LHCN-M2 (cell line): ENCODE measurements at regions not wholly inside any gene's neighbourhood (a gene's known extent, or its start where the extent isn't known, plus 50 kb on each side); places are given as distances from the start of the nearest gene placed in this dataset.
"Not testable (repeated sequence)": the region's sequence is repeated elsewhere in the genome, so short reads cannot be mapped to it uniquely, and the experiment has no call there.

Experiments
- DNase-seq: peaks from one replicate; pipeline ENCODE4 v3.0.0-alpha.2; 2012; ENCODE audit warnings: low read depth

DNA sequence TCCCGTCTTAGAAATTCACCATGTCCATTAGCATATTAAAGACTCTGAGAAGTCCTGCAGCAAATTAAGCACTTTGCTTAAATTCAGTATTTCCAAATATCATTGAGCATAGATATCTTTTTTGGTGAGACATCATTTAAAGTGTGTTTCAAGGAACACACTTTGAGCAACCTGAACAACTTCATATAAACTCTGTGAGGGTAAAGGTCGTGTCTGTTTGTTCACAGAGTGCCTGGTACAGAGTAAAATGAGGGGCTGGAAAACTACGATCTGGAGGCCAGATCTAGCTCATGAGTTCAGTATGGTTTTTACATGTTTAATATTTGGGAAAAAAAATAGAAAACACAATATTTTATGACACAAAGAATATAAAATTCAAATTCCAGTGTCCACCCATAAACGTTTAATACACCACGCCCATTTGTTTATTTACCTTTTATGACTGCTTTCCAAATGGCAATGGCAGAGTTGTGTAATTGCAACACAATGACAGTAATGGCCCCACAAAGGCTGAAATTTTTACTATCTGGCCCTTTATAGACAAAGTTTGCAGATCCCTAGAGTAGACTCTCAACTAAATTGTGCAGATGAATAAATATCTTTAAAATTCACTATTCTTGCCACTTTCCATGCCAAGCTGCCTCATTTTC lies 67.4 kb downstream of the SNTN start:
- no peak for DNase-seq

DNA sequence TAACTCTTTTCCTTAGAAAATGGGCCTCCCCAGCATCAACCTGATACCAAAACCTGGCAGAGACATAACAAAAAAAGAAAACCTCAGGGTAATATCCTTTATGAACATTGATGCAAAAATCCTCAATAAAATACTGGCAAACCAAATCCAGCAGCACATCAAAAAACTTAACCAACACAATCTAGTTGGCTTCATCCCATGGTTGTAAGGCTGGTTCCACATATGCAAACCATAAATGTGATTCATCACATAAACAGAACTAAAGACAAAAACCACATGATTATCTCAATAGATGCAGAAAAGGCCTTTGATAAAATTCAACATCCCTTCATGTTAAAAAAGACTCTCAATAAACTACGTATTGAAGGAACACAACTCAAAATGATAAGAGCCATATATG lies 68.5 kb downstream of the SNTN start:
- peak; percentile 15 for DNase-seq

GRCh38 chr3:63724987-63725386 lies 72.5 kb downstream of the SNTN start:
- peak; percentile 74 for DNase-seq

- DNase-seq = no peak
Measured at GRCh38 chr3:63726656-63727055, 74.2 kb downstream of the SNTN start.

DNA sequence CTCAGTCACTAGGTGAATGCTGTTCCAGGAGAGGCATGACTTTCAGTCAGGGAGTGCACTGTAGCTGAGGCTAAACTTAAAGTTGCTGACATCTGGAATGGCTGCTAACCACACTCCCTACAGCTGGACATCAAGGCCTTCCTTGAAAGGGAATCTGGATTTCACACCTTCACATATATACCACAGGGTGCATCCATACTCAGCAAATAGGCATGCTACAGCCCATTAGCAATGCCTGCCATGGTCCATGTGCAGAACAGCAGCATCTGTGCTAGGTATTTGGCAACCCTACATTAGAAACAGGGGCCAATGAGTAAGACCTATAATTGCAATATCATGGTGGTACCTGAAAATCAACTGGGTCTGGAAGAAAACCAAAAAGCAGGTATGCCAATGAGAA lies 74.8 kb downstream of the SNTN start:
- DNase-seq = no peak

DNA sequence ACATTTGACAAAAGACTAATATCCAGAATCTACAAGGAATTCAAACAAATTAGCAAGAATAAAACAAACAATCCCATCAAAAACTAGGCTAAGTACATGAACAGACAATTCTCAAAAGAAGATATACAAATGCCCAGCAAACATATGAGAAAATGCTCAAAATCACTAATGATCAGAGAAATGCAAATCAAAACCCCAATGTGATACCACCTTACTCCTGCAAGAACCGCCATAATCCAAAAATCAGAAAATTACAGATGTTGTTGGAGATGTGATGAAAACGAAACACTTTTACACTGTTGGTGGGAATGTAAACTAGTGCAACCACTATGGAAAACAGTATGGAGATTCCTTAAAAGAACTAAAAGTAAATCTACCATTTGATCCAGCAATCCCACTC lies 79.4 kb downstream of the SNTN start:
- no peak for DNase-seq

GRCh38 chr3:63733278-63733677 lies 80.8 kb downstream of the SNTN start:
- not testable (repeated sequence) for DNase-seq

DNA sequence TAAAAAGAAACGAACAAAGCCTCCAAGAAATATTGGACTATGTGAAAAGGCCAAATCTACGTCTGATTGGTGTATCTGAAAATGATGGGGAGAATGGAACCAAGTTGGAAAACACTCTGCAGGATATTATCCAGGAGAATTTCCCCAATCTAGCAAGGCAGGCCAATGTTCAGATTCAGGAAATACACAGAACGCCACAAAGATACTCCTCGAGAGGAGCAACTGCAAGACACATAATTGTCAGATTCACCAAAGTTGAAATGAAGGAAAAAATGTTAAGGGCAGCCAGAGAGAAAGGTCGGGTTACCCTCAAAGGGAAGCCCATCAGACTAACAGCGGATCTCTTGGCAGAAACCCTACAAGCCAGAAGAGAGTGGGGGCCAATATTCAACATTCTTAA lies 82.2 kb downstream of the SNTN start:
- not testable (repeated sequence) for DNase-seq

GRCh38 chr3:63736757-63737156 lies 82.3 kb upstream of the C3orf49 start:
- not testable (repeated sequence) for DNase-seq

DNA sequence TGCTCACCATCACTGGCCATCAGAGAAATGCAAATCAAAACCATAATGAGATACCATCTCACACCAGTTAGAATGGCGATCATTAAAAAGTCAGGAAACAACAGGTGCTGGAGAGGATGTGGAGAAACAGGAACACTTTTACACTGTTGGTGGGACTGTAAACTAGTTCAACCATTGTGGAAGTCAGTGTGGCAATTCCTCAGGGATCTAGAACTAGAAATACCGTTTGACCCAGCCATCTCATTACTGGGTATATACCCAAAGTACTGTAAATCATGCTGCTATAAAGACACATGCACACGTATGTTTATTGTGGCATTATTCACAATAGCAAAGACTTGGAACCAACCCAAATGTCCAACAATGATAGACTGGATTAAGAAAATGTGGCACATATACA lies 80.5 kb upstream of the C3orf49 start:
- not testable (repeated sequence) for DNase-seq

GRCh38 chr3:63739474-63739873 lies 79.6 kb upstream of the C3orf49 start:
- no peak for DNase-seq

GRCh38 chr3:63740116-63740515 lies 79.0 kb upstream of the C3orf49 start:
- no peak for DNase-seq

DNA sequence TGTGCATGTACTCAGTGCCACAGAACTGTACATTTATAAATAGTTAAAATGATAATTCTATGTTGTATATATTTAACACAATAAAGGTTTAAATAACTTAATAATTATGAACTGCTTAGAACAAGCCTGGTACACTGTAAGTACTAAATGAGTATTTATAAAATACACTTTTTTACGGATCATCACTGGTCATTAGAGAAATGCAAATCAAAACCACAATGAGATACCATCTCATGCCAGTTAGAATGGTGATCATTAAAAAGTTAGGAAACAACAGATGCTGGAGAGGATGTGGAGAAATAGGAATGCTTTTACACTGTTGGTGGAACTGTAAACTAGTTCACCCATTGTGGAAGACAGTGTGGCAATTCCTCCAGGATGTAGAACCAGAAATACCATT lies 74.4 kb upstream of the C3orf49 start:
- DNase-seq = not testable (repeated sequence)

DNA sequence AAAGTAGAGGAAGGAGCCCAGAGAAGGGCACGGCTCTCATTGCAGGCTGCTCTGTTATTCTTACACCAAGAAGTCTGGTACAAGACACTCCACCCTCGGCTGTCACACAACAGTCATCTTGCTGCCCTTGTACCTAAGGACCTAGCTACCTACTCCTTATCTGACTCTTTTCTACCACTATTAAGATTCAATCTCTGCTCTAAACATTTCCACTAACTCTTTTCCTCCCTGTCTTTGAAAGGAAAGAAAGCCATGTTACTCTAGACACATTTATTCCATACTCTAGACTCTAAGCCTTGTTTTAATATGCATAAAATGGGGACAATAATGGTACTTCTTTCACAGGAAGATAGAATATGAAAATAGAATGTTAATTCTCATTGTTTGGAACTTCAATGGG lies 73.3 kb upstream of the C3orf49 start:
- no peak for DNase-seq

DNA sequence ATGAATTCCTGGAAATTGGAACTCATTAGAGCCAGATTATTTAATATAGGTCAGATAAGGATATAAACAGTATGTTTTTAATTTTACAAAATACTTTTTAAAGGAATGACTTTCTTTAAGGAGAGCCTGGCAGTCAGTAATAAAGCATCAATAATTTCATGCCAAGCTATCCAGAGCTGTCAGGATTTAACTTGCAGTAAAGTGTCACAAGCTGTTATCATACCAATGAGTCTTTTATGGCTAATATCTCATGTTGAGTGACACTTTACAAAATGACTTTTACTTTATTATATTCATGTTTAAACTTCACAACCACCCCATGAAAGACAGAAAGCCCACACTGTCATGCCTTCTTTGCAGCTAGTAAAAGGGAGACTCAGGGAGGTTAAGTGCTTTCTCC lies 72.9 kb upstream of the C3orf49 start:
- DNase-seq = no peak

- DNase-seq = no peak
Measured at GRCh38 chr3:63751459-63751858, 67.6 kb upstream of the C3orf49 start.

DNA sequence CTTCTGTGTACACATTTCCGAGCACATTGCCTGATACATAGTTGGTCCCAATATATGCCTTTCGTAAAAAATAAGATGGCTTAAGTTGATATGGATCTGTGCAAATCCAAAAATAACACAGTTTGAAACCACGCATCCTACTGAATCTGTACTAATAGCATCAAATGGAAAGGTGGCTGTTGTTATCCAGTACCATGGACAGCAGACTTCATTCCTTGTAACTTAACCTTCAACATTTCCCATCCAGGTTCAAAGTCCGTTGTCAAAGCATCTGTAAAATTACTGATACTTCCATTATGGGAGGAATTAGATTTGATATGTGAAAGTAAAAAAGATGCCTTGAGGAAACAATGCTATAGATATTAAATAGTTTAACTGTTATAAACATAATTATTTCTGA lies 65.5 kb upstream of the C3orf49 start:
- peak; percentile 19 for DNase-seq

DNA sequence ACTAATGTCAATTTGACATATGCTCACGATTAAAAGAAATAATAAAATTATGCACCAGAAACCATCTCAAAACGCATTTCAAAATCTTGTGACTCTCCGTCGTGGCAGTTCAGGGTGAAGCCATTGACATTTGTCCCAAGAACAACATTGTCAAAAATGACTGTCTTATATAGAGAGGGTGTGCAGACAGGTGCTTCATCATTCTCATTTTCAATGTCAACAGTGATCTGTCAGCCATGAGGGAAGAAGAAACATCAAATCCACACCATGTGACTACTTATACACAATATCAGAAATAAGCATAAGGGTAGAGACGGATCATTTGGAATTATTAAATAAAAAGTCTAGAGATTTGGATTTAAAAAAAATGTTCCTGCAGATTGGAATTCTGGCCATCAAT lies 65.1 kb upstream of the C3orf49 start:
- no peak for DNase-seq

- DNase-seq = peak; percentile 16
Measured at GRCh38 chr3:63762180-63762579, 56.9 kb upstream of the C3orf49 start.

- DNase-seq = peak; percentile 69
Measured at GRCh38 chr3:63762934-63763550, 56.1 kb upstream of the C3orf49 start.

- no peak for DNase-seq
Measured at GRCh38 chr3:63764511-63764910, 54.6 kb upstream of the C3orf49 start.

DNA sequence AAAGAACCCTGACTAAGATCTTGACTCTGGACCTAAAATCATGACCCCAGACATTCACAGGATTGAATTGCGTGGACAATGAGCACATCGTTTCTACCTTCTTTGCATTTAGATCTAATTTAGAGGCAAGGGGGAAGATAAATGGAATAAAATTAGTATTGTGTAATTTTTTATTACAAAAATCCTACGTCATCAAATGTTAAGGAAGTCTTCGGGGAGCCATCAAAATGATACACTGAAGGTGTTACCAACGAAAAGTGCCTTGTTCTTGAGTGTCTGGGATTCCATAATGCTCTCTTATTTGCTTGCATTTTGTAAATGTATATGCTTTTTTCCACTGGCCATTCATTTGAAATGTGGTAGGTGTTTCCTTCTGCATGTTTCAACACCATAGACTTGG lies 52.8 kb upstream of the C3orf49 start:
- DNase-seq = no peak

DNA sequence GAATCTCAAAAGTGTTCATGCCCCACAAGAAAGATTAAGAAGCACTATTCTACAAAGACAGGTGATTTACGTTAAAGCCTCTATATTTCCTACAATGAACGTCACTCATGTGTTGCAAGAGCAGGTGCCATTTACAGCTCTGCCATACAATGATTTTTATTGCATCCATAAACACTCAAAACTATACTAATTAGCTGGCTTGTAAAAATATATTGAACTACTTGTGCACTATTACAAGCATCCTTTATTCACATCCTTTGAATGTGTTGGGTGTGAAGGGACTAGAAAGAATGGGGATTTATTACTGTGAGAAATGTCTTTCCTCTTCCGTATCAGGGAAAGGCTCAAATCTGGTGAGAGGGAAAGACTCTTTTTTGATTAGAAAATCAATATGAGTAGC lies 50.7 kb upstream of the C3orf49 start:
- DNase-seq = no peak

- no peak for DNase-seq
Measured at GRCh38 chr3:63768888-63769287, 50.2 kb upstream of the C3orf49 start.
